ENCODE measurements at regions not wholly inside any gene's neighbourhood (a gene's known extent, or its start where the extent isn't known, plus 50 kb on each side); places are given as distances from the start of the nearest gene placed in this dataset.

GRCh38 chr14:45891417-45892080, 638.5 kb upstream of the MIS18BP1 start:
- no peak for TF ChIP-seq EZH2 (IDR thresholded peaks at IDR 0.05; ENCODE audit: borderline replicate concordance)
- TF ChIP-seq CTCF (IDR thresholded peaks at IDR 0.05; ENCODE audit: poor library complexity), result no peak
